COLO668 (cell line): ENCODE measurements at regions not wholly inside any gene's neighbourhood (a gene's known extent, or its start where the extent isn't known, plus 50 kb on each side); places are given as distances from the start of the nearest gene placed in this dataset.

ENCODE experiments used
- DNase-seq: peaks from one replicate; lab custom pipeline; 2025; ENCODE audit not compliant: unreplicated experiment; lab: John Stamatoyannopoulos, UW

DNA sequence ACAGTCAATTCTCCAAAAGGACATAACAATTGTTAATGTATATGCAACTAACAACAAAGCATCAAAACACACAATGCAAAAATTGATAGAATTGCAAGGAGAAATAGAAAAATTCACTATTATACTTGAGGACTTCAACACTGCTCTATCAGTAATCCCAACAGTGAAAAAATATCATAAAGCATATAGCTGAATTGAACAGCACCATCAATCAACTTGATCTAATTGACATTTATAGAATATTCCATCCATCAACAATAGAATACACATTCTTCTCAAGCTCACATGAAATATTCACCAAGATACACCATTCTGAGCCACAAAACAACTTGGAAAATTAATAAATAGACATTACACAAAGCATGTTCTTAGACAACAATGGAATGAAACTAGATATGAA lies 60.1 kb upstream of the ASXL3 start:
- DNase-seq = no peak

DNA sequence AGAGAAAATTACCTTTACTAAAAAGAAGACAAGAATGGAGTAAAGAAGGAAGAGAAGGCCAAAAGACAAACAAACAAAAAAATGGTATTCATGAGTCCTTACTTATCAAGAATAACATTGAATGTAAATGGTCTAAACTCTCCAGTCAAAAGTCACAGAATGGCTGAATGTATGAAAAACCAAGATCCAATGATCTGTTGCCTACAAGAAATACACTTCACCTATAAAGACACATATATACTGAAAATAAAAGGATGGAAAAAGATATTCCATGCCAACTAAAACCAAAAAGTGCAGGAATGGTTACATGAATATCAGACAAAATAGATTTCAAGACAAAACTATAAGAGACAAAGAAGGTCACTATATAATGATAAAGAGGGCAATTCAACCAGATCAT lies 65.0 kb upstream of the ASXL3 start:
- no peak for DNase-seq

DNA sequence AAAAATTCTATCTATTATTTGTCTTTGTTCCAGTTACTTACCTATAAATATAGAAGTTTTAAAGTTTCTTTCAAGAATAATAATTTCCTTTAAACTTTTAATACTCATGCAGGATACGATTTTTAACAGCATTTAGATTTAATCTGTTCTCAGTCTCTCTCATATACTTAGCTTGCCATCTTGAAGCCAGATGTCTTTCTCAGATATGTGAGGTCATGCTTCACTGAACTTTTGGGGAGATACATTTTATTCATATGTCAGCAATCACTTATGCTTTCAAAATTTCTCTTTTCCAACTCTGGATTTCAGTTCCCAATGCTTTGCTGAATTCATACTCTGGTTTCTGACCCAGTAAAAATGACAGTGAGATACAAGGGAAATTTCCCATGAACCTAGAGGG lies 66.5 kb upstream of the CCDC178 start:
- no peak for DNase-seq

- no peak for DNase-seq
These were observed 65.3 kb upstream of the CCDC178 start for GRCh38 chr18:33505798-33506197.

GRCh38 chr18:33505297-33505696 lies 64.8 kb upstream of the CCDC178 start:
- DNase-seq = no peak

DNA sequence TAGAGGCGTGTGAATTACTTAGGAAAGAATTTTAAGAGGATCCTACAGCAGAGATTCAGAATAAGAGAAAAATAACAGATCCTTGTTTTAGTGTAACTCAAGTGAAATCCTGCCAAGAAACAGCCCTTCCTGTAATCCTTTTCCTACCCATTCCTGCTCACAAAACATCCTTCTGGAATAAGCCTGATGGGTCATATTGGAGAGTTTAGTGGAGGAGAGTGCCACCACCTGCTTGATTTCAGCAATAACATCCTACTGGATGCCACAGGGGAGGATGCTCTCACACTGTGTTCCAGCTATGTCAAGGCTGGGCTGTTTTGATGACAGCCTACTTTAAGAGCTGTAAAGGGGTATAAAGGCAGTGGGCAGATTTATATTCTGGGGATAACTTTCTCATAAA lies 54.8 kb upstream of the CCDC178 start:
- DNase-seq = peak; percentile 23
